ENCODE measurements at regions not wholly inside any gene's neighbourhood (a gene's known extent, or its start where the extent isn't known, plus 50 kb on each side); places are given as distances from the start of the nearest gene placed in this dataset.

GRCh38 chr3:166663194-166663593, 716.9 kb downstream of the ZBBX start:
- no peak for DNase-seq (ENCODE audit: extremely low spot score)
- TF ChIP-seq FOXM1 (IDR thresholded peaks at IDR 0.05; ENCODE audit: borderline replicate concordance) (no peak), NFRKB (IDR thresholded peaks at IDR 0.05) (no peak), FOXA1 (IDR thresholded peaks at IDR 0.05) (no peak), L3MBTL2 (conservative IDR thresholded peaks at IDR 0.05) (no peak), HDGF (IDR thresholded peaks at IDR 0.05; ENCODE audit: borderline replicate concordance) (no peak), TARDBP (IDR thresholded peaks at IDR 0.05) (no peak), ARNT (IDR thresholded peaks at IDR 0.05) (no peak), FOXK2 (IDR thresholded peaks at IDR 0.05) (no peak), LEF1 (IDR thresholded peaks at IDR 0.05; ENCODE audit: borderline replicate concordance) (no peak), SUZ12 (IDR thresholded peaks at IDR 0.05) (no peak), ELF4 (IDR thresholded peaks at IDR 0.05) (no peak), SP1 (IDR thresholded peaks at IDR 0.05) (no peak)
- ChIA-PET CTCF (no interaction called here), POLR2A (no interaction called here)

- POLR2A ChIA-PET: no interaction called here
- TF ChIP-seq NFRKB (IDR thresholded peaks at IDR 0.05): no peak
- no peak for TF ChIP-seq PKNOX1 (IDR thresholded peaks at IDR 0.05)
- no peak for TF ChIP-seq SP1 (IDR thresholded peaks at IDR 0.05)
- TF ChIP-seq ZNF384 (IDR thresholded peaks at IDR 0.05): no peak
- TF ChIP-seq FOXK2 (IDR thresholded peaks at IDR 0.05): no peak
- no peak for TF ChIP-seq LEF1 (IDR thresholded peaks at IDR 0.05; ENCODE audit: borderline replicate concordance)
- TF ChIP-seq BHLHE40 (IDR thresholded peaks at IDR 0.05; ENCODE audit: borderline replicate concordance): no peak
- no peak for TF ChIP-seq CTBP1 (IDR thresholded peaks at IDR 0.05; ENCODE audit: borderline replicate concordance)
- no peak for TF ChIP-seq HDGF (IDR thresholded peaks at IDR 0.05; ENCODE audit: borderline replicate concordance)
- no peak for TF ChIP-seq L3MBTL2 (conservative IDR thresholded peaks at IDR 0.05)
- TF ChIP-seq FOXA1 (IDR thresholded peaks at IDR 0.05): no peak
- TF ChIP-seq FOXM1 (IDR thresholded peaks at IDR 0.05; ENCODE audit: borderline replicate concordance): no peak
- no peak for TF ChIP-seq SUZ12 (IDR thresholded peaks at IDR 0.05)
- TF ChIP-seq ARNT (IDR thresholded peaks at IDR 0.05): no peak
- TF ChIP-seq ELF4 (IDR thresholded peaks at IDR 0.05): no peak
- TF ChIP-seq TARDBP (IDR thresholded peaks at IDR 0.05): no peak
- CTCF ChIA-PET: no interaction called here
- no peak for DNase-seq (ENCODE audit: extremely low spot score)
These were observed 718.5 kb downstream of the ZBBX start for GRCh38 chr3:166661621-166662020.

GRCh38 chr3:166660962-166661361, 719.1 kb downstream of the ZBBX start:
- TF ChIP-seq ZNF384 (IDR thresholded peaks at IDR 0.05) (no peak), TARDBP (IDR thresholded peaks at IDR 0.05) (no peak), PKNOX1 (IDR thresholded peaks at IDR 0.05) (no peak), SUZ12 (IDR thresholded peaks at IDR 0.05) (no peak), ELF4 (IDR thresholded peaks at IDR 0.05) (no peak), ARNT (IDR thresholded peaks at IDR 0.05) (no peak), FOXK2 (IDR thresholded peaks at IDR 0.05) (no peak), SP1 (IDR thresholded peaks at IDR 0.05) (no peak), FOXM1 (IDR thresholded peaks at IDR 0.05; ENCODE audit: borderline replicate concordance) (no peak), NFRKB (IDR thresholded peaks at IDR 0.05) (no peak), HDGF (IDR thresholded peaks at IDR 0.05; ENCODE audit: borderline replicate concordance) (no peak), LEF1 (IDR thresholded peaks at IDR 0.05; ENCODE audit: borderline replicate concordance) (no peak), FOXA1 (IDR thresholded peaks at IDR 0.05) (no peak)
- ChIA-PET CTCF (no interaction called here), POLR2A (no interaction called here)
- no peak for DNase-seq (ENCODE audit: extremely low spot score)

GRCh38 chr3:166637984-166638530, 742.0 kb downstream of the ZBBX start:
- ChIA-PET POLR2A (no interaction called here), CTCF (no interaction called here)
- DNase-seq (ENCODE audit: extremely low spot score): no peak
- no peak for TF ChIP-seq FOXA1 (IDR thresholded peaks at IDR 0.05)
- no peak for TF ChIP-seq ELF4 (IDR thresholded peaks at IDR 0.05)
- no peak for TF ChIP-seq ARNT (IDR thresholded peaks at IDR 0.05)
- no peak for TF ChIP-seq SUZ12 (IDR thresholded peaks at IDR 0.05)
- no peak for TF ChIP-seq NFRKB (IDR thresholded peaks at IDR 0.05)

- TF ChIP-seq ZNF384 (IDR thresholded peaks at IDR 0.05): no peak
- TF ChIP-seq PKNOX1 (IDR thresholded peaks at IDR 0.05): peak; percentile 54
- TF ChIP-seq NFRKB (IDR thresholded peaks at IDR 0.05): no peak
- CTCF ChIA-PET: no interaction called here
- POLR2A ChIA-PET: no interaction called here
- DNase-seq (ENCODE audit: extremely low spot score): no peak
These were observed 745.9 kb downstream of the ZBBX start for GRCh38 chr3:166634091-166634746.

GRCh38 chr3:166630190-166630589, 749.9 kb downstream of the ZBBX start:
- ChIA-PET CTCF (no interaction called here), POLR2A (no interaction called here)
- no peak for DNase-seq (ENCODE audit: extremely low spot score)
- no peak for TF ChIP-seq LEF1 (IDR thresholded peaks at IDR 0.05; ENCODE audit: borderline replicate concordance)
- TF ChIP-seq ARNT (IDR thresholded peaks at IDR 0.05): no peak
- TF ChIP-seq SUZ12 (IDR thresholded peaks at IDR 0.05): no peak
- TF ChIP-seq ELF4 (IDR thresholded peaks at IDR 0.05): no peak
- TF ChIP-seq TARDBP (IDR thresholded peaks at IDR 0.05): no peak
- TF ChIP-seq FOXA1 (IDR thresholded peaks at IDR 0.05): no peak
- TF ChIP-seq L3MBTL2 (conservative IDR thresholded peaks at IDR 0.05): no peak
- no peak for TF ChIP-seq NFRKB (IDR thresholded peaks at IDR 0.05)
- TF ChIP-seq FOXM1 (IDR thresholded peaks at IDR 0.05; ENCODE audit: borderline replicate concordance): no peak
- no peak for TF ChIP-seq PKNOX1 (IDR thresholded peaks at IDR 0.05)
- TF ChIP-seq FOXK2 (IDR thresholded peaks at IDR 0.05): no peak
